Vagina (tissue), 2 donors: ENCODE measurements at regions not wholly inside any gene's neighbourhood (a gene's known extent, or its start where the extent isn't known, plus 50 kb on each side); places are given as distances from the start of the nearest gene placed in this dataset.

Experiments used
- CTCF ChIP-seq, 3 experiments: fragments of 450-650 bp in 2 of 3; fragments of 200-600 bp in 1 of 3; sonication (generic) in 1 of 3; IDR thresholded peaks; one replicate each; pipeline ENCODE4 v1.5.1; 2017 to 2019; ENCODE audit warnings: antibody characterized with exemption in 3 of 3, mild to moderate bottlenecking in 2 of 3, moderate library complexity in 2 of 3
- POLR2A ChIP-seq, 2 donors: fragments of 450-650 bp; IDR thresholded peaks; one replicate each; pipeline ENCODE4 v1.6.1; 2017; ENCODE audit warnings: antibody characterized with exemption in 2 of 2, mild to moderate bottlenecking in 2 of 2, moderate library complexity in 2 of 2
- POLR2AphosphoS5 ChIP-seq, 2 donors: sonication (generic); formaldehyde crosslinking; IDR thresholded peaks; one replicate each; pipeline ENCODE4 v1.9.0; 2017; ENCODE audit warnings: antibody characterized with exemption in 2 of 2, mild to moderate bottlenecking in 2 of 2, low read depth in 1 of 2; ENCODE audit not compliant: insufficient read depth in 1 of 2

- TF ChIP-seq CTCF (IDR thresholded peaks at IDR 0.05) = no peak
- TF ChIP-seq POLR2A (IDR thresholded peaks at IDR 0.05) = no peak
- no peak for TF ChIP-seq POLR2AphosphoS5 (IDR thresholded peaks at IDR 0.05; ENCODE audit: insufficient read depth in 1 of 2, low read depth in 1 of 2)
Measured at GRCh38 chr1:55696891-55697290, 481.7 kb upstream of the USP24 start.
